HG03457 (cell line): ENCODE measurements at regions not wholly inside any gene's neighbourhood (a gene's known extent, or its start where the extent isn't known, plus 50 kb on each side); places are given as distances from the start of the nearest gene placed in this dataset.

Experiments
- ATAC-seq: cut with Tn5 transposase; IDR thresholded peaks from one replicate; pipeline ENCODE4 v1.9.1; 2021; ENCODE audit warnings: moderate number of reproducible peaks; ENCODE audit not compliant: unreplicated experiment

GRCh38 chr10:53022611-53023088, 250.1 kb upstream of the MBL2 start:
- ATAC-seq = no peak

DNA sequence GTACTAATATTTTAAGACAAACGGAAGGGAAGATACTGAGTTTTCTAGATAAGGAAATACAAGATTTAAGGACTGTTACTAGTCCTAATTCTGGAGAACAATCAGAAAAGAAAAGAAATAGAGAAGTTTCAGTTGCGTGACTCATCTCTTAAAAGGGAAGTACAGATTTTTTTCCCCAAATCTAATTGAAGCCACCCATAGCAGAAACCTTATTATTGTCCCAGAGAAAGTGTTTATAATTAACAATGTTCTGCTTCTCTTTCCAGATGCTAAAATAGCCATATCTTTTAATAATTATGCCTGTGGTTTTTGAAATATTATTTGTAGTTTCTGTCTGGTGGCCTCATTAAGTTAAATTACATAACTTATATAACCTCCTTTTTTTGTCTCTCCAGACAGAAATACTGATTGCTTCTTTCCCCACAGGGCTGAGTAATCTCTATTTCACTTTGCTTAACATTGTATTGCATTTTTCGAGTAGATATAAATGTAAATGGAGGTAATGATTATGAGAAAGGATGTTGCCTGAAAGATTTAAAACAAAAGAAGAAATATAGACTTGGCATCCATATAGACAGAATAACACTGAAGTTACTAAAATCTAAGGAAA, 240.7 kb upstream of the MBL2 start:
- no peak for ATAC-seq

DNA sequence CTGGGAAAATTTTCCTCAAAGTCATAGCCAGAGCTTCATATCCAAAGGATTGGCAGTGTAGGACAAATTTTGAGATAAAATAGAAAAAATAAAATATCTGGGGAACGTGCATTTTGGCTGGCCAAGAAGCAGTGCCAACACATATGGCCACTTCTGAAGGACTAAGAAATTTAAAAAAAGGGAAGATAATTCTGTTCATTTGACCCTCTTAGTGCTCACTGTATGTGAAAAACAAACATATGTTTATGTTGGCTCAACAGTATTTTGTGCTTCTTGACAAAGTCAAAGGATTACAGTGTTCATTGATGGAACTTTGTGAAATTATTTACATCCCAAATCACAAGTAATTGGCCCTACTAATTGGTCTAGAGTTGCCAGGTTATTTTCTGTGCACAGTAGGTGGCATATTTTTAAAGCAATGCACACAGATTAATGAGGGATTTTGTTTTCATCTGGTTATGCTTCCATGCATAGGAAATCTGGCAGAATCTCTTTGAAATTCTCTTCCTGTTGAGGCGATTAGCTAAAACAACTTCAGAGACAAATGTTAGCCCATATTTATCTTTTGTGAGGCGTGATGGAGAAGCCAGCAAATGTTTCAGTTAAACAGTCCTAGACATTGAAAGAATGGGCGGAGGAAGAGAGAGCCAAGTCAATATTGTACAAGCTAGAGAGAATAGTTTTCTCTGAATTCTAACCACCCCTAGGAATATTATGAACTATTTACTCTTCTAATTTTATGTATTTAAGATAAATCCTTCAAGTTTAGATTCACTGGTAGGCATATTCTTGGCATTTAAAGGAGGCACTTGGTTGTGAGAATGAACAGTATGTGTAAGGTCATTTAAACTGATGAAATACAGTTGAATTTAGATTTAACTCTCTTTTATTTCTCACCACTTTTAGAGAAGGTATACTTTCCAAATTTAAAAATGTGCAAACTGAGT, 237.7 kb upstream of the MBL2 start:
- ATAC-seq = no peak

GRCh38 chr10:53007527-53007842, 234.9 kb upstream of the MBL2 start:
- no peak for ATAC-seq

DNA sequence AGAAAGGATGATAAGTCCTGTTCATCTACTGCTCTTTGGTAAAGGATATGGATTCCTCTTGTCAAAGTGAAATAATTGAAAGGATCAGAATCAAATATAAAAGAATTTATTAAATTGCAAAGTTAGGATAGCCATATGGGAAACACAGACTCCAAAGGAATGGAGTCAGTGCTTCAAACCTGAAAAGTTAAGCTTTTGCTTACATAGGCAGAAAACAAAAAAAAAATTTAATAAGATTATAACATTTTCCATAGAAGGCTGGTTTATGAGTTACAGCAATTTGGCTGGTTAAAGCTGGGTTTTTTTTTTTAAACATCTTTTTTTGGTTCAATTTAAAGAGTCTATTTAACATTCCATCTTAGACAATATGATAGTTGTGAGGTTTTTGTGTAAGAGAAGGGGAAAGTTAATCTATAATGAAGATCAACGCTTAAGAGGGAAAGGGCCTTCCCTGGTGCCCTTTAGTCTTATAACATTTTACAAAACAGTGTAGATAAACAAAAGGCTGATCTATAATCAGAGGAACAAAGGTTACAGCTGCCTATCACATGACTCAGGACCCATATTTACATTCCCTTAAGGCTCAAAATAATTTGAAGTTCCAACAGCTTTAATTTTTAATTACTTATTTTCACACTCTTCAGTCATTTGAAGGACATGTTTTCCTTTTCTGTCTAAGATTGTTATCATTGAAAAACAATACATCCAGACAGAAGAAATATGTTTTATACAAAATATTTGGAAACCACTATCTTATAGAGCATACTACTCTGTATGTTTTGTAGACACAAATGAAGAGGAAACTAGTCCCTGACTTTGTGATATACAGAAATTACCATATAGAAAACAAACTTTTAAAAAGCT, 234.3 kb upstream of the MBL2 start:
- ATAC-seq = no peak

- ATAC-seq = no peak
These were observed 233.2 kb upstream of the MBL2 start for GRCh38 chr10:53005612-53006345.

DNA sequence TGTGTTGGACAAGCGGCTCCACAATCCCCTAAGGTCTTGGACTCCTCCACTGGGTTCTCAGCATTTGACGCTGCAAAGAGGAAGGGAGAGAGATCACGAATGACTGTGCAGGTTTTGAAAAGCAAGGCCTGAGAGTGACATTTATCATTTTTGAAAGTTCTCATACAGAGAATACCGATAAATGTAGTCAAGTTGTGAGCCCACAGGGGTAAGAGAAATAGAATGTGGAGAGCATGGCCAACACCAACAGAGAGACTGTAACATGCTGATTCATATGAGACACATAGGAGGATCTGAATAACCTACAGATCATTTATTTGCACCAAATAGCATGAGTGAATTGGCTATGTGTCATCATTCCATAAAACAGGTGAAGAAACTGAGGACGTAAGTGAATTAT, 230.5 kb upstream of the MBL2 start:
- no peak for ATAC-seq

- ATAC-seq = no peak
These were observed 227.1 kb upstream of the MBL2 start for GRCh38 chr10:52999681-53000080.

GRCh38 chr10:52999258-52999657, 226.7 kb upstream of the MBL2 start:
- ATAC-seq = no peak

- no peak for ATAC-seq
These were observed 224.4 kb upstream of the MBL2 start for GRCh38 chr10:52997007-52997406.

DNA sequence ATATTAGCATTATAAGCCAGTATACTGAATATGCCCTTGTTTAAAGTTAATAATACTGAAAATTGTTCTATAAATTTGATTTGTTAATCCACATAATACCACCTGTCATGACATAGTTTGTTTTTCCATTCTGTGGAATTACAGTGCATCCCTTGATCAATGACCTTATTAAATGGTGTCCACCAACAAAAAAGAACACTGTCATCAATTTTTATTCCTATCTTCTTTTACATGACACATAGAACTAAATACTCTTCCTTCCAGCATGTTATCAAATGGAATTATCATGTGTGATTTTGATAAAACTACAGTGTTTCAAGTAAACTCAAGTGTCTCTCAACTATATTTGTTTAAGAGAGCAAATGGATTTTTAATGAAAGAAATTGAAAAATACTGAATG, 221.8 kb upstream of the MBL2 start:
- ATAC-seq = no peak

- ATAC-seq = no peak
These were observed 220.5 kb upstream of the MBL2 start for GRCh38 chr10:52993109-52993508.

GRCh38 chr10:52992567-52992966, 220.0 kb upstream of the MBL2 start:
- no peak for ATAC-seq

- ATAC-seq = no peak
These were observed 216.3 kb upstream of the MBL2 start for GRCh38 chr10:52988923-52989322.

- no peak for ATAC-seq
These were observed 213.5 kb upstream of the MBL2 start for GRCh38 chr10:52986125-52986524.

GRCh38 chr10:52984169-52984568, 211.6 kb upstream of the MBL2 start:
- ATAC-seq = no peak

DNA sequence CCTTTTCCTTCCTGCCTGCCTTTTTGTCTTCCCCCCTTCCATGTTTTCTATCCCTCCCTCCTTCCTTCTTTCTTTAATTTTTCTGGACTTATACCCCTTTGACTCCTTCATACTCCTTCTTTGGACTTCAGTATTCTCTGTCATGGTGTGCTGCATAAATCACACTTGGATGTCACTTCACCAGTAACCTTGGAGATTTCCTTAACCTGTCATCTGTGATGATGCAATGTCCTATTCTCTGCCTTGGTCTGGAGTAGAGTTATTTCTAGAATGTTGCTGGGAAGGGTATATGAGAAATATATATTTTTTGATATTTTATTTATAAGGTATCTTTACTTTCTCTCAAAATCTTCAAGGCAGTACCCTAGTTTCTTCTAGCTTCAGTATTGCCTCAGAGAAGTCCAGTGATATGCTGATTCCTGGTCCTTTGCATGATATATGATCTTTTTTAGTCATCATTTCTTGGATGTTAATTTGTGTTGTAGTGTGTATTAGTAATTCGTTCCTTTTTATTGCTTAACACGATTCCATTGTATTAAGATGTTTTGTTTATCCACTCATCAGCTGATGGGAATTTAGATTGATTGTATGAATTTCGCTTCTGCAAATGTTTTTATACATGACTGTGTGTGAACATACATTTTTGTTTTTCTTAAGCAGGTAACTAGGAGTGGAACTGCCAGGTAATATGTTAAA, 206.9 kb upstream of the MBL2 start:
- ATAC-seq = no peak

DNA sequence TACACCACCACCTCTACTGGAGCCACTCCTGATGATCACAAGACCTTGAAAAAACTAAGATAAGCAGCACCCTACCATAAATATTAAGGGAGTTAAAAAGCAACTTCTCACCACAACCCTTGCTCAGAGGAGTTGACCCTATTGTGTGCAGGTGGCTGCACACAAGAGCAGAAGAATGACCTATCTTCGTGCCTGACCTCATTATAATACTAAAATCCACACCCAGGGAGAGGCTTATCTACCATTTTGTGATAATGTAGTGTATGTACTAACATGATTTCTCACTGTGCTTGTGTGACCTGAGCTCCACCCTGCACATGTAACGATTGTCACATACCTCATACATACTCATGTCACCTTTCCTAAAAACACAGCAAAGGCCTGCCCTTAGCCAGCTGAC, 205.0 kb upstream of the MBL2 start:
- no peak for ATAC-seq

GRCh38 chr10:52967806-52968795, 195.5 kb upstream of the MBL2 start:
- ATAC-seq = no peak
